Anterior cingulate cortex (tissue), 58 donors: ENCODE measurements at regions not wholly inside any gene's neighbourhood (a gene's known extent, or its start where the extent isn't known, plus 50 kb on each side); places are given as distances from the start of the nearest gene placed in this dataset.
"Not testable (repeated sequence)": the region's sequence is repeated elsewhere in the genome, so short reads cannot be mapped to it uniquely, and the experiment has no call there.

Source experiments
- DNase-seq, 58 donors: peaks; one replicate each; lab custom pipeline; 2025; lab: John Stamatoyannopoulos, UW

GRCh38 chr6:11457422-11457821 lies 80.1 kb upstream of the TMEM170B start:
- not testable (repeated sequence) for DNase-seq

DNA sequence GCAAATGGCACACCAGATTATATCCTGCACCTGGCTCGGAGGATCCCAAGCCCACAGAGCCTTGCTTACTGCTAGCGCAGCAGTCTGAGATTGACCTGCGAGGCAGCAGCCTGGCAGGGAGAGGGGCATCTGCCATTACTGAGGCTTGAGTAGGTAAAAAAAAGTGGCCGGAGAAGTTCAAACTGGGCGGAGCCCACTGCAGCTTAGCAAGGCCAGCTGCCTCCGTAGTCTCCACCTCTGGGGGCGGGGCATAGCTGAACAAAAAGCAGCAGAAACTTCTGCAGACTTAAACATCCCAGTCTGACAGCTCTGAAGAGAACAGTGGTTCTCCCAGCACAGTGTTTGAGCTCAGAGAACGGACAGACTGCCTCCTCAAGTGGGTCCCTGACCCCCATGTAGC lies 85.4 kb upstream of the TMEM170B start:
- not testable (repeated sequence) for DNase-seq

GRCh38 chr6:11450037-11450436 lies 87.5 kb upstream of the TMEM170B start:
- no peak for DNase-seq

DNA sequence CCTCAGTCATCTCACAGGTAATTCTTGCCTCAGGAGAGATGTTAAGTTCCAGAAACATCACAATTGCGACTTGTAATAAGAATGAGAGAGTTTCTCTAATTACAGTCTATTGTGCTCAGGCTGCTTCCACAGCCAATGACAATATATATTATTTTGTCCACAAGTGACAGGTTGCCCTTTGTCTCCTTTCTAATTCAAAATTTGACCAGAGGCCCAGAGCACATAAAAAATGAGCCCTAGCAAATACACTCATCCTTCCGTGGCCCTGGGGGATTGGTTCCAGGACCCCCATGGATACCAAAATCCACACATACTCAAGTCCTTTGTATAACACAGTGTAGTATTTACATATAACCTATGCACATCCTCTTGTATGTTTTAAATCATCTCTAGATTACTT lies 88.1 kb upstream of the TMEM170B start:
- no peak for DNase-seq

DNA sequence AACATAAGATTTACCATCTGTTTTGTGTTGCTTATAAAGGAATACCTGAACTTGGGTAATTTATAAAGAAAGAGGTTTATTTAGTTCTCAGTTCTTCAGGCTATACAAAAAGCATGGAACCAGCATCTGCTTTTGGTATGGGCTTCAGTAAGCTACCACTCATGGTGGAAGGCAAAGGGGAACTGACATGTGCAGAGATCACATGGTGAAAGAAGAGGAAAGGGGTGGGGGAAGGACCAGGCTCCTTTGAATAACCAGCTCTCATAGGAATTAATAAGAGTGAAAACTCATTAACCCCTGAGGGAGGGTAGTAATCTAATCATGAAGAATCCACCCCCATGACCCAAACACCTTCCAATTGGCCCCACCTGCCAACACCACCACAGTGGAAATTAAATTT lies 89.5 kb upstream of the TMEM170B start:
- DNase-seq: no peak

GRCh38 chr6:11447265-11447664 lies 90.3 kb upstream of the TMEM170B start:
- no peak for DNase-seq

GRCh38 chr6:11445146-11445545 lies 92.4 kb upstream of the TMEM170B start:
- no peak for DNase-seq

GRCh38 chr6:11443125-11443524 lies 94.4 kb upstream of the TMEM170B start:
- not testable (repeated sequence) for DNase-seq

DNA sequence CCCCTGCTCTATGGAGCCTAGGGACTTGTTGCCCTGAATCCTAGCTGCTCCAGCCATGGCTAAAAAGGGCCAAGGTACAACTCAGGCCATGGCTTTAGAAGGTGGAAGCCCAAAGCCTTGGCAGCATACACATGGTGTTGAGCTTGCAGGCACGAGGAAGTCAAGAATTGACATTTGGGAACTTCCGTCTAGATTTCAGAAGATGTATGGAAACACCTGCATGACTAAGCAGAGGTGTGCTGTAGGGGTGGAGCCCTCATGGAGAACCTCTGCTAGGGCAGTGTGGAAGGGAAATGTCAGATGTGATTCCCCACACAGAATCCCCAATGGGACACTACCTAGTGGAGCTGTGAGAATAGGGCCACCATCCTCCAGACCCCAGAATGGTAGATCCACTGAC lies 95.1 kb upstream of the TMEM170B start:
- DNase-seq: no peak

DNA sequence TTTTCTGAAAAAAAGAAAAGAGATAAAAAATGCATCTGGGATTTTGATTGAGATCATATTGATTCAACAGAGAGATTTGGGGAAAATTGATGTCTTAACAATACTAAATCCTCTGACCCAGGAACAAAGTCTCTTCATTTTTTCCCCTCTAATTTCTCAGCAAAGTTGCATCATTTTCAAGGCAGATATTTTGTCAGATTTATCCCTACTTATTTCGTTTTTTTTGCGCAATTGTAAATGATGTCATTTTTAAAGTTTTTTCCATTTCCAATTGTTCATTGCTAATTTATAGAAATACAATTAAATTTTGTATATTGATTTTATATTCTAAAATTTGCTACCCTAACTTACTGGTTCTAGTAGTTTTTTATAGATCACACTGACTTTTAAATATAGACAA lies 97.7 kb upstream of the TMEM170B start:
- no peak for DNase-seq

DNA sequence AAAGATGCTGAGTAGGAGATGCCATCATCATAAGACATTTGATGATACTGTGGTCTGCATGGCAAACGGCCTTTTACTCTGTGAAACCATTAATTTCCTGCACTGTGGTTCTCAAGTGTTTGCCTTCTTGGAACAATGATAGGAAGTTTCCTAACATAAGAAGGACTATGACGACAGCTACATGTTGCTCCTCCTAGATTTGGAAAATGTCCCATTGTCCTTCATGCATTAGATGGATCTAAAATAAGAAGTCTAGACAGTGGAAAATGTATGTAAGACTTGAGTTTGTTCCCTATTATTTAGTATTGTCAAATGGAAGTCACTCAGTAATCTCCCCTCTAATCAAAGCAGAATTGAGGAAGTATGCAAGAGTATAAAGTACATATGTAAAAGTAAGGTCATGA lies 98.5 kb upstream of the TMEM170B start:
- DNase-seq: no peak

GRCh38 chr6:11437824-11438459 lies 99.6 kb upstream of the TMEM170B start:
- no peak for DNase-seq

GRCh38 chr6:11436508-11437096 lies 100.9 kb upstream of the TMEM170B start:
- no peak for DNase-seq

DNA sequence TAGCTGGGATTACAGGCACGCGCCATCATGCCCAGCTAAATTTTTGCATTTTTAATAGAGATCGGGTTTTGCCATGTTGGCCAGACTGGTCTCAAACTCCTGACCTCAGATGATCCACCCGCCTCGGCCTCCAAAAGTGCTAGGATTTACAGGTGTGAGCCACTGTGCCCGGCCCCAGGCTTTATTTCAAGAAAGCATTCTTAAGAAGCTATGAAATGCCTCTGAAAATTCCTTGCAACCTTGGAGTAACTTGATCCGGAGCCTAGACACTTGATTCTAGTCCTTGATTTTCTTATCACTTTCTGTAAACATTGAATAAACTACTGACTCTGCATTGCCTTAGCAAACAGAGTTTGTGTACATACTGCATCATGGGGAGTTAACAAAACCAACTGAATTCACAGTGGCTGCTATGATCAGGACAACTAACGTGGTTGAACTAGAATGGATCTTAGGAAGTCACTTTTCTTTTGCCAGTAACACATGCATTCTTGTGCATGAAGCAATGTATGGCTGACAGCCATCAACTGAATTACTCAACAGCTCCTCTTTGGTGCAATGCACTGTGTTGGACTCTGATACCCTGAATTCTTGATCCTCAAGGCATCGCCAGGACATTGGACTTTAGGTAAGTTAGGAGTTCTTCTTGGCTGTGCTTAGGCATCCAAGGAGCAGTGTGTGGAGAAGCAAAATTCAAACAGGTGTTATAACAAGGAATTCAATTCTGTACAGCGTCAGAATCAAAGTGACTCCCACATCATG lies 102.8 kb upstream of the TMEM170B start:
- no peak for DNase-seq

DNA sequence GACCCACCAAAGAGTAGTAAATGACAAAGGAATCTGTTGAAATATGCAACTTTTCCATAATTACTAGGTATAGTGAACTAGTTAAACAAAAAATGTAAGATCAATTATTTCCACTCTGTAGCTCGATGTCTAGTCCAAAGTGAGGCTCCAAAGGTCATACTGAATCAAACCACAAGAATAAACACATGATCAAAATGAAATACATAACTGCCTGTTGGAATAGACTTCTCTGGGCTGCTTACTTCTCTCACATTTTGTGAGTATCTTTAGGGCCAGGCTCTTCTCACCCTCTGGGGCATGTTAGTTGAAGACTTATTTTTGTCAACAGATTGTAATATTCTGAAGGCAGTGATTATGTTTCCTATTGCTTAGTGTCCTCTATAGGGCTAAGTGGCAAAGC lies 103.7 kb upstream of the TMEM170B start:
- DNase-seq: no peak

- DNase-seq: no peak
These were observed 104.7 kb upstream of the TMEM170B start for GRCh38 chr6:11432713-11433450.

DNA sequence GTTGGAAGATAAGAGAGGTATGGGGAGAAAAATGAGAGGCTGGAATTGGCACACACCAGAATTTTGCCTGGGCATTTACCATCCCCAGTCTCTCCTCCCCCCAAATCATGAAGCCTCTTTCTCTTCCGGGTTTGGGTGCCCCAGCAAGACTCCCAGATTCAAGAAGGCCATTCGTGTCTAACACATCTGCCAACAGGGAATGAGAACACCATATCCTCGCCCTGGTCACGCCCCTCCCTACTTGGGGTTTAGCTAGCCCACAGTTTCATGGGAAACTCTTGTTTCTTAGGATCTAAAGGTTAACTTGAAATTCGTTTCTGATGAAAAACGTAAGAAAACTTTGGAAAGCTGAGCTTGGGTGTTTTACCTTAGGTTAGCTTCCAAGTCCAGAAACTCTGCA lies 105.5 kb upstream of the TMEM170B start:
- DNase-seq: no peak

- no peak for DNase-seq
These were observed 106.1 kb upstream of the TMEM170B start for GRCh38 chr6:11431455-11431937.

GRCh38 chr6:11430036-11430435 lies 107.5 kb upstream of the TMEM170B start:
- no peak for DNase-seq

DNA sequence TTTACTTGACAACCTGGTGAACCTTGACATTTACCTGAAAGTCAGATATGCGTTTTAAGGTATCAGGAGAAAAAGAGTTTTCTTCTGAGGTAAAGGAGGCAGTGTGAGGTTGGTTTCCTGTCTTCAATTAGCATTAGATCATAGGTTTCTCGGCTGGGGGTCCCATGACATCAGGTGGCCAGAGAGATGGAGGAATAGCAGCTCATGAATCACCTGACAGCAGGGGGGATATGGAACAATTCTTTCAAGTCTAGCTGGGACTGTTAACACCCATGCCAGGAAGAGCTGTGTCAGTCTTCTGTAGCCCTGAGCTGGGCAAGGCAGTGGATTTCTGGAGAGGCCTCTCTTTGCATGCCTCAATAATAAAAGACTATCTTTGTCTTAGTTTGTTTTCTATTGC lies 108.0 kb upstream of the TMEM170B start:
- DNase-seq: no peak

DNA sequence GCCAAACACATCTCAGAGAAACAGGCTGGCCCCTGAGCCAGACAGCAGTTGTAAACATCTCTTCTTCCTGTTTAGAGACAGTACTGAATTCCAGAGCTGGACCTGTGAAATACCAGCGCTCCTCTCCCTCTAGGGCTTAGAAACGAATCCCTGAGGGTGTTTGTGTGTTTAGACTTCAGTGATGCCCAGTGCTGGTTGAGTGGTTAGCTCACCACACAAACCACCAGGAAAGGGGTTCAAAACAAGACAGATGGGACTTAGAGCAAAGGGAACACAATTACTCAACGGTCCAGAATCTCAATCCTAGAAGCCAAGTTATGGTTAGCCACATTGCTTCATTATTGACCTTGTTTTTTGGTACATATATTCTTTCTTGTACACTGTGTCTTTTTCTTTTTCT lies 108.7 kb upstream of the TMEM170B start:
- DNase-seq: no peak
